LNCAP (cell line): ENCODE measurements at regions not wholly inside any gene's neighbourhood (a gene's known extent, or its start where the extent isn't known, plus 50 kb on each side); places are given as distances from the start of the nearest gene placed in this dataset.

Experiments used
- CTCF ChIP-seq: fragments of 450-650 bp; IDR thresholded peaks from 2 replicates; pipeline ENCODE4 v1.5.1; 2017; ENCODE audit warnings: mild to moderate bottlenecking

- no peak for TF ChIP-seq CTCF
These were observed 423.7 kb downstream of the LPIN1 start for GRCh38 chr2:12170121-12170520.

- TF ChIP-seq CTCF, result no peak
These were observed 427.0 kb downstream of the LPIN1 start for GRCh38 chr2:12173271-12173942.

GRCh38 chr2:12173943-12174340, 427.5 kb downstream of the LPIN1 start:
- no peak for TF ChIP-seq CTCF

GRCh38 chr2:12175323-12175722, 428.9 kb downstream of the LPIN1 start:
- TF ChIP-seq CTCF, result no peak

GRCh38 chr2:12176623-12177454, 430.4 kb downstream of the LPIN1 start:
- TF ChIP-seq CTCF, result no peak

- TF ChIP-seq CTCF, result no peak
These were observed 431.2 kb downstream of the LPIN1 start for GRCh38 chr2:12177455-12178288.

- TF ChIP-seq CTCF, result no peak
These were observed 432.1 kb downstream of the LPIN1 start for GRCh38 chr2:12178289-12179080.
